Astrocyte of the cerebellum (primary cell): ENCODE measurements at regions not wholly inside any gene's neighbourhood (a gene's known extent, or its start where the extent isn't known, plus 50 kb on each side); places are given as distances from the start of the nearest gene placed in this dataset.

Experiments
- DNase-seq: peaks from one replicate; pipeline ENCODE4 v3.0.0-alpha.2; 2011; ENCODE audit warnings: low read depth
- H3K4me3 ChIP-seq: 2 replicates; pipeline ENCODE4 v1.5.1; 2011; ENCODE audit warnings: mild to moderate bottlenecking, low read depth, low read length, moderate library complexity
- CTCF ChIP-seq: IDR thresholded peaks from 2 replicates; pipeline ENCODE4 v1.5.1; 2012; ENCODE audit warnings: low read length, low read depth, moderate library complexity, mild to moderate bottlenecking; ENCODE audit errors: missing control alignments
- in situ Hi-C: cut with HindIII; loops from 2 replicates; pipeline ENCODE4 v1.10.0; 2017; ENCODE audit warnings: low sequenced_read_pairs

- TF ChIP-seq CTCF, result no peak
- no peak overlapping the region for H3K4me3 ChIP-seq
- DNase-seq, result no peak
- in situ Hi-C loops, result no loop called here
These were observed 68.8 kb downstream of the FOXB1 start for GRCh38 chr15:60072826-60073465.

DNA sequence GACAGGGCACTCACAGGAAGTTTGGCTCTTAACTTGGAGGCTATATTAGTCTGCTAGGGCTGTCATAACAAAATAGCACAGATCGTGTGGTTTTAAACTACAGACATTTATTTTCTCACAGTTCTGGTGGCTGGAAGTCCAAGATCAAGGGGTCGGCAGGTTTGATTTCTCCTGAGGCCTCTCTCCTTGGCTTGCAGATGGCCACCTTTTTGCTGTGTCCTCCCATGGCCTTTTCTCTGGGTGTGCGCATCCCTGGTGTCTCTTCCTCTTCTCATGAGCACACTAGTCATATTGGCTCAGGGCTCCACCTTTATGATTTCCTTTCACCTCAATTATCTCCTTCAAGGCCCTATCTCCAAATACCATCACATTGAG is 69.3 kb downstream of the FOXB1 start:
- TF ChIP-seq CTCF, result no peak
- H3K4me3 ChIP-seq, result no peak overlapping the region
- in situ Hi-C loops, result no loop called here
- no peak for DNase-seq

GRCh38 chr15:60074181-60074885 is 70.2 kb downstream of the FOXB1 start:
- H3K4me3 ChIP-seq, result no peak overlapping the region
- no peak for DNase-seq
- in situ Hi-C loops, result no loop called here
- TF ChIP-seq CTCF, result no peak

DNA sequence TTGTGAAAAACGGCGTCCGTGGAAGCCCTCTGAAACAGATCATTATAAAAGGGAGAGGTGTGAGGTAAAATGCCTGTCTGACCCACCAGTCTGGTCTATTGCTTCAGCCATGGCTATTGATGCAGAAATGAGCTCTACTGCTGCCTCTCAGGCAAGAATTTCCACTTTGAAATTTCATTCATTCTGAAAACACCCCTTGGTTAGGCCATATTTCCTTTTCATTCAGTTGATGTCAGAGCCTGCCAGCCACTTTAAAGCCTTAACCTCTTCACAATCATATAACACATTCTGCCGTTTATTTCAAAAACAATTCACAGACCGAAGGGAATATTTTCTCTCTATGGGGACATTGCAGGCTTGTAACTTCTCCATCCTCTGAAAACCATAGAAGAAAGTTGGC is 71.9 kb downstream of the FOXB1 start:
- H3K4me3 ChIP-seq, result no peak overlapping the region
- in situ Hi-C loops, result no loop called here
- TF ChIP-seq CTCF, result no peak
- no peak for DNase-seq

DNA sequence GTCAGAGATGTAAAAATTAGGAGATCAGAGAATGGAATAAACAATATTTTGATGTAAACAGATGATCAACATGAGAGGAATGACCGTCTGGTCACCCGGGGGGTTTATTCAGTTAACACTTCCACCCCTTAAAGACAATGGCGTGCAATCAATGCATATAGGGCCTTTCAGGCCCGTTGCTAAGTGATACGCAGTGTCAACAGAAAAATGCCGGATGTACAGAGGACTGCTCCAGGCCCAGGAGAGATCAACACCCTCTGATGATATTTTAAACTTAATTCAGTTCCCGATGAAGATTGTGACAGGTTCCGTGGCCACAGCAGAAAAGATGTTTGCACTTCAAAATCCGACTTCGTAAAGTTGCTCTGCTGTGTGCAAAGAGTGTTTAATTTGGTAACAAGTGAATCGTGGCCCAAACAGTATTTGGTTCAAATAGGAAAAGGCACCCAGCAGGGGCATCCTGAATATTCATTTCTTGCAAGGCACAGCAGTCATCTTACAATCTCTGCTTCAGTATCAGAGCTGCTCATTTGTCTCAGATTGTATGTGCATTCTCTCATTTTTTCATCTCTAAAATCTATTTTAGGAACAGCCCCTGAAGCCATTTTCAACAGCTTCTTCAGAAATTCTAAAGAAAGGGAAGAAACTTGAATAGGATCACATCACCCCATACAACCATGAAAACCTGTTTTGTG is 72.6 kb downstream of the FOXB1 start:
- in situ Hi-C loops, result no loop called here
- no peak for TF ChIP-seq CTCF
- no peak overlapping the region for H3K4me3 ChIP-seq
- DNase-seq, result no peak

GRCh38 chr15:60077581-60078359 is 73.7 kb downstream of the FOXB1 start:
- TF ChIP-seq CTCF, result no peak
- H3K4me3 ChIP-seq, result no peak overlapping the region
- in situ Hi-C loops, result no loop called here
- DNase-seq, result no peak
